SKM-1 (cell line): ENCODE measurements at regions not wholly inside any gene's neighbourhood (a gene's known extent, or its start where the extent isn't known, plus 50 kb on each side); places are given as distances from the start of the nearest gene placed in this dataset.

Experiments used
- DNase-seq: peaks from one replicate; lab custom pipeline; 2025; ENCODE audit not compliant: unreplicated experiment; lab: John Stamatoyannopoulos, UW

- DNase-seq = no peak
These were observed 214.6 kb upstream of the RGS18 start for GRCh38 chr1:191943684-191944083.

- no peak for DNase-seq
These were observed 204.7 kb upstream of the RGS18 start for GRCh38 chr1:191953526-191953925.

DNA sequence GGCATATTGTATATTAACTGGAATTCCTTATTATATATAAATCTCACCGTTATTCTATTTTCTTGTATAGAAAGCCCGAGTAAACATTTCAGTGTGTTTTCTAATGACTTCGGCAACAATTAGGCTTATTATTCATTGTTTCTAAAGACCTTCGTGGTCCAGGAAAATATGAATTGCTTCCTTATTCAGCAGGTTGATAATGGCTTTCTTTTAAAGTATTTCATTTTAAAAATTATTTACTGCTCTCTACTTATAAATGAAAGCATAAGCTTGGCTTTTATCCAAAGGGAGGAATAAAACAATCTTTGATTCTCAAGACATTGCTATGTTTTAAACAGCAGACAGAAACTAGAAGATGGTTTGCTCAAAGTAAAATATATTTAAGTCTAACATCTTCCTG is 198.4 kb upstream of the RGS18 start:
- no peak for DNase-seq

DNA sequence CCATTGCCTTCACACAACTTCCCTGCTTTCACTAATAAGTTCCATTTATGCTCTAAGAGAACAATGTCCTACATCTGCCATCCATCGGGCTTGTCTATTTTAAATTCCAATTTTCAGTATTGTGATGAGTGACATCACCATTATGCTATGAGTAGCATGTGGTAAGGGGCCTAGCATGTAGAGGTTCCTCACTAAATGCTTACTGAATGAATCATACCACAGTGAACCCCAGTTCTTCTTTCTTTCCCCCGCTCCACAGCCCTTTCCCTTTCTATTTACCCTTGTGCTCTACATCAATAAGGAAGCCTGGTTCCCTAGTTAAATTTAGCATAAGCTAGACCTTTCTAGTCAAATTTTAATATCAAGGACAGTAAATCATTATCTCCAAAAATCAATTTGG is 195.0 kb upstream of the RGS18 start:
- DNase-seq = no peak

GRCh38 chr1:191963781-191964455 is 194.3 kb upstream of the RGS18 start:
- no peak for DNase-seq

DNA sequence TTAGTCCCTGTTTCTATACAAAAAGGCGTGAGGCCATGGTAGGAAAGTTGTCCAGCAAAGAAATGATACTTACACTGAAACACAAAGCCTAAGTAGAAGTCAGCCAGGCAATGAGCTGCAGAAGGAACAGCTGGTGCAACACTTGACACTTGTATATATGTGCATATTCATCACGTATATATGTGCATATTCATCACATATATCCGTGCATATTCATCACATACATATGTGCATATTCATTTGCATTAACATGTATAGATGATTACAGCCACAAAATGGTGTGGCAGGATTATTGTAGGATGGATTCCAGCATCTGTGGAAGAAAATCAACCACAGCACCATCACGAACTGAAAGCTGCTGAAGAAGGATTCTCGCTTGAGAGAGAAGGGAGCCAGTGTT is 189.0 kb upstream of the RGS18 start:
- DNase-seq = no peak

- no peak for DNase-seq
These were observed 188.1 kb upstream of the RGS18 start for GRCh38 chr1:191970116-191970515.

GRCh38 chr1:191971447-191971846 is 186.8 kb upstream of the RGS18 start:
- DNase-seq = no peak

- DNase-seq = no peak
These were observed 184.3 kb upstream of the RGS18 start for GRCh38 chr1:191974004-191974403.

- no peak for DNase-seq
These were observed 180.3 kb upstream of the RGS18 start for GRCh38 chr1:191977874-191978506.

DNA sequence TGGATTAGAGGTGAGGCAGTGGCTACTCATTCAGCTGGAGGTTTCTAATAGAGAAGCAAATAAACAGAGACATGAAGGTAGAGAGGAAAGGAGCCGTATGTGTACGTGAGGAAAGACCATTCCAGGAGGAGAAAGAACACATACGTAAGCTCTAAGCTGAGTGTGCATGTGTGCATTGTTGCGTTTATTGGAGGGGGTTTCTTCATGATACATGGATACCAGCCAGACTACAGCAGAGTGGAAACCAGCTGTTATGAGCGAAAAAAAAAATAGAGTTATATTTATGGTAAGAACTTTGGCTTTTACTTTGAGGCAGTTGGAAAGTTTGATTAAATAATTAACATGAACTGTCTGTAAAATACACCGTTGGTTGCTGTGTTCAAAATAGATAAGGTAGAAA is 173.4 kb upstream of the RGS18 start:
- DNase-seq = no peak

GRCh38 chr1:191992118-191992517 is 166.1 kb upstream of the RGS18 start:
- DNase-seq = no peak

- no peak for DNase-seq
These were observed 164.7 kb upstream of the RGS18 start for GRCh38 chr1:191993549-191993948.

- DNase-seq = no peak
These were observed 156.2 kb upstream of the RGS18 start for GRCh38 chr1:192002063-192002462.

DNA sequence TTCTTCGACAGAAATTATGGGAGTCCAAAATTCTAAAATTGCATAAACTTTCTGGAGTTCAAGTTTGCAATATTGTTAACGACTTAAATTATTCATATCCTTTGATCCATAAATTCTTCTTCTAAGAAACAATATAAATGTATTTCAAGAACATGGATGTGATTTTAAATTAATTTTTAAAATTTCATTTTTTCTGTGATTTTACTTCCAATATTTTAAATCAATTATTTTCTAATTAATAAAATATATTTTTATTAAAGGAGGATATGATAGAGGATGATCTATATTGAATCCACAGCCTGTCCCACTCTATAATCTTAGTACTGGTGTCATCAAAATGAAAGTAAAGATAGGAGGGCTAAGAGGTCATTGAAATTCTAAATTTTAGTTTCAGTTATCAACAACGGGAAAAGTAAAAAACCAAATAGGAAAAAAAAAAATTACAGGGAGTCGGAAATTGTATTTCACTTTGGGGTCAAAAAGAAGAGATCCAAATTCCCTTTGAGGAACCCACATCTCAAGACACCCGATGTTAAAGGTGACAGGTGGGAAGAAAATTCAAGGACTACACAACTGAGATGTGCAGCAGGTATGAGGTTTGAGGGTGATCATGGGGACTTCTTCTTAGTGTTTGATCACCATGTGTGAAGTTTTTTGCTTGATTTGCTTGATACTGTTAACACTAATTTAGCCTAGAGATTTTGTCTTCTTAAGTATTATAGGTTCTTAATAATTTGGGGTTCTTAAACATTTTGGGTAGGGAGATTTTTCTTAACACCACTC is 154.8 kb upstream of the RGS18 start:
- no peak for DNase-seq

DNA sequence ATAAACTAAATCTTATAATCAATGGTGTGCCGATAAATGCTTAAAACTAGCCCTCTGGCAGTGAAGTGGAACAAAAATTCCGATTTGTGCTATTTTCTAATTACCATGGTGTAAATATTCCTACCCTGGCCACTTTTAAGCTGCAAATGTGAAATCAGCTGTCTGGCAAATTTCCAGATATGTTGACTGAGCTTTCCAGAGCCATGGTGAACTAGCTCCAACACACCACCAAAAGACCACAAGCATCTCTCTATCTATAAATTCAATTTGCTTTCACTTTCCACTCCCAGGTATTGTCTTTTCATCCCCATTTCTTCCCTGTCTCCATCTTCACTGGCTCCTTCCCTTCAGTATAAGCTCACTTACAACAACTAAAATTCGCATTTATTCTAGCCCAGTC is 152.3 kb upstream of the RGS18 start:
- DNase-seq = no peak

GRCh38 chr1:192008281-192008825 is 149.9 kb upstream of the RGS18 start:
- DNase-seq = no peak

GRCh38 chr1:192010406-192010805 is 147.9 kb upstream of the RGS18 start:
- no peak for DNase-seq

DNA sequence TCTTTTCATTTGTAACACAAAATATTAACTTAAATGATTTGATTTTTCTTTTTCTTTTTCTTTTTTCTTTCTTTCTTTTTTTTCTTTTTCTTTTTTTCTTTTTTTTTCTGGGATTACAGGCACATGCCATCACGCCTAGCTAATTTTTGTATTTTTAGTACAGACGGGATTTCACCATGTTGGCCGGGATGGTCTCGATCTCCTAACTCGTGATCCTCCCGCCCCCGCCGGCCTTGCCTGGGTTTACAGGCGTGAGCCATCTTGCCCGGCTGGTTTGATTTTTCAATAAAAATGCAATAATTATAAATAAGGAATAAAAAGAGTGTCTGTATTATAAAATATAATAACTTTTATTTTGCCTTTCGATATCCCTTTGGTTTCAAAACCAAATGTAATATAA is 146.7 kb upstream of the RGS18 start:
- DNase-seq = no peak

GRCh38 chr1:192022827-192023226 is 135.4 kb upstream of the RGS18 start:
- DNase-seq = no peak

DNA sequence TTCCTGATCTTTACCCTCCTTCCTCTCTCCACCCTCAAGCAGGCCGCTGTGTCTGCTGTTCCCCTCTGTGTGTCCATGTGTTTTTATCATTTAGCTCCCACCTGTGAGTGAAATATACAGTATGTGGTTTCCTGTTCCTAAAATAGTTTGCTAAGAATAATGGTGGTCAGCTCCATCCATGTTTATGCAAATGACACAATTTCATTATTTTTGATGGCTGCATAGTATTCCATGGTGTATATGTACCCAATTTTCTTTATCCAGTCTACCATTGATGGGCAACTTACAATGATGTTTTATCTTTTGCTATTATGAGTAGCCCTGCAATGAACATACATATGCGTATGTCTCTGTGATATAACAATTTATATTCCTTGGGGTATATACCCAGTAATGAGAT is 133.4 kb upstream of the RGS18 start:
- no peak for DNase-seq

GRCh38 chr1:192038567-192038966 is 119.7 kb upstream of the RGS18 start:
- no peak for DNase-seq
